NT2/D1 (cell line): ENCODE measurements at regions not wholly inside any gene's neighbourhood (a gene's known extent, or its start where the extent isn't known, plus 50 kb on each side); places are given as distances from the start of the nearest gene placed in this dataset.

Experiments
- YY1 ChIP-seq: IDR thresholded peaks from 2 replicates; pipeline ENCODE4 v1.6.1; 2011; ENCODE audit not compliant: insufficient read length, insufficient read depth
- ZNF274 ChIP-seq: IDR thresholded peaks from 2 replicates; pipeline ENCODE4 v1.6.1; 2011; ENCODE audit warnings: mild to moderate bottlenecking, low read depth, low read length

DNA sequence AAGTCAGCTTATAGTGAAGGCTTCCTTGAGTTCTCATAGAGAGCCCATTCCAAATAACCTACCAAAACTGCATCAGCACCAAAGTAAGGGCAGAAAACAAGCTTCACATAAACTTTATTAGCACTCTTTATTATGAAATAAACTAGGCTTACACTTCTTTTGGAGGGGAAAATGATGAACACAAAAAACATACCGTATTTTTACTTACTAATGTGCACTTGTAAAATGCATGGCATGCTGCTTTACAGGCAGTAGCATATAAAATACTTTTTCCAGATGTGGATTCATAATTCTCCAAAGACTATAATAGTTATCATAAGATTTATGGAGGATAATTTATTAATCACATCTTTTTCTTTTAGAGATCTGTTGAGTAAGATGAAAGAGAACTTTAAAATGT is 133.9 kb downstream of the OSR1 start:
- TF ChIP-seq ZNF274 = no peak
- no peak for TF ChIP-seq YY1
